ENCODE measurements at regions not wholly inside any gene's neighbourhood (a gene's known extent, or its start where the extent isn't known, plus 50 kb on each side); places are given as distances from the start of the nearest gene placed in this dataset.

DNA sequence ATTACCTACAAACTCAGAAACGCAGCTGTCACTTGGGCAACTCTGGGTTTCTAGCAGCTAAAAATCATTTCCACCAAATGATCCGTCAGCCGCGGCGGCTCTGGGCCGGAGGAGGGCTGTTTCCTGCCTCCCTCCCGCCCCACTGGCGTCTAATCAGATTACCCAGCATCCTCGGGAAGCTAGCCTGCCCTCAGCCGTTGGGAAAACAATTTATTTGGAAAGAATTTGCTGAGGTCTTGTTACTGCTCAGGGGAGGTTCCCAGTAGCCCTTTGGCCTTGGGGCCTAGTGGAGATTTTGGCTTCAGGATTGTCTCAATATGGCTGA lies 65.0 kb upstream of the ADGRA1 start:
- Histone ChIP-seq H3K27me3 (ENCODE audit: control insufficient read depth in 1 of 2, insufficient read depth in 2 of 2, low read length in 1 of 2) (no peaks in the 10 kb centered on the region), H3K36me3 (ENCODE audit: control insufficient read depth in 1 of 2, insufficient read depth in 2 of 2, low read length in 1 of 2) (no peaks in the 10 kb centered on the region), H3K4me1 (ENCODE audit: control insufficient read depth in 1 of 2, insufficient read depth in 2 of 2, low read length in 2 of 2) (no peaks in the 10 kb centered on the region), H3K9me3 (ENCODE audit: control insufficient read depth, low read length) (no peaks in the 10 kb centered on the region), H3K27ac (ENCODE audit: low read depth in 1 of 2, low read length in 2 of 2) (no peak overlapping the region), H3K4me3 (ENCODE audit: low read length in 2 of 2) (no peak overlapping the region)
- intact Hi-C loops (cut with DNase I), result no loop called here
- WGBS, 2 donors, result 1 to 9% methylated on average over 10 of the region's 10 CpGs
- no peak for ATAC-seq (ENCODE audit: low FRiP score)
- peak in 1 of 2 donors; percentile 50 for DNase-seq

- Histone ChIP-seq H3K27ac (ENCODE audit: low read depth in 1 of 2, low read length in 2 of 2) (no peak overlapping the region), H3K27me3 (ENCODE audit: control insufficient read depth in 1 of 2, insufficient read depth in 2 of 2, low read length in 1 of 2) (no peaks in the 10 kb centered on the region), H3K4me3 (ENCODE audit: low read length in 2 of 2) (no peak overlapping the region), H3K36me3 (ENCODE audit: control insufficient read depth in 1 of 2, insufficient read depth in 2 of 2, low read length in 1 of 2) (no peaks in the 10 kb centered on the region), H3K4me1 (ENCODE audit: control insufficient read depth in 1 of 2, insufficient read depth in 2 of 2, low read length in 2 of 2) (no peaks in the 10 kb centered on the region), H3K9me3 (ENCODE audit: control insufficient read depth, low read length) (no peaks in the 10 kb centered on the region)
- DNase-seq (no peak), ATAC-seq (ENCODE audit: low FRiP score) (no peak)
- intact Hi-C loops (cut with DNase I), result no loop called here
- WGBS, 2 donors, result 79 to 81% methylated on average over 43 to 50 of the region's 50 CpGs
Measured at GRCh38 chr10:133021963-133022775, 65.6 kb upstream of the ADGRA1 start.

DNA sequence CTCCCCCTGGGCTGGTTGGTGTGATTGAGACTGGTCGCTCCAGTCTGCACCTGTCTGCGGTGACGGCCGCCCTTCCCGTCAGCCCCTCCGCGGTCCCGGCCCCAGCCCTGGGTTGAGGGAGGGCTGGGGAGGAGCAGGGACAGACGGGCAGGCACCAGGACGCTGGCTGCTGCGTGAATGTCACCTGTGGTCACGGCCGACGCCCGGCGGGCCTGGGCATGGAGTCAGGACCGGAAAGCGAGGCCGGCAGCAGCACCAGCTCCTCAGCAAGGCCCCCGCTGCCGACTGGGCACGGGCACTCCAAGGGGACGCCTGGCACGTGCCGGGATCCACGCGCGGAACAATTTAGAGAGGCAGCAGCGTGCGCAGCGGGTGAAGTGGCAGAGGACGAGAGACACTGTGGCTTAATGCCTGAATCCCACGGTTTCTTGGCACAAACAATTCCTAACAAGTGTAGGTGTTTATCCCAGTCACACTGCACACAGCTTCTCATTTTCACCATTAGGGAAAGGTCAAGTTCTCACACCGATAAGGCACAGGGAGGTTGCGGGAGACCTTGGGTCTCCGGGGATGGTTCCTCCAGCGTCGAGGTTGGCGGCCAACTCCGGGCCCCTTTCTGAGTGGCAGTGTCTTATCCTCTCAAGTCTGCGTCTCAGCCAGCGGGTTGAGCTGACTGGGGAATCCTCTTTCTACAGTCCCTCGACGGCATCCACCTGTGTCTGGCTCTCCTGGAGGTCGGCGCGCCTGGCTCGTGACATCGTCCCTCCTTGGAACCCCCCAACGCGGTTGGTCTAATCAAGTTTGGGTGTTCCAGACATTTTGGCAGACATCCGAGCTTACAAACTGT lies 66.4 kb upstream of the ADGRA1 start:
- Histone ChIP-seq H3K4me1 (ENCODE audit: control insufficient read depth in 1 of 2, insufficient read depth in 2 of 2, low read length in 2 of 2) (no peaks in the 10 kb centered on the region), H3K27me3 (ENCODE audit: control insufficient read depth in 1 of 2, insufficient read depth in 2 of 2, low read length in 1 of 2) (no peaks in the 10 kb centered on the region), H3K9me3 (ENCODE audit: control insufficient read depth, low read length) (no peaks in the 10 kb centered on the region), H3K4me3 (ENCODE audit: low read length in 2 of 2) (no peak overlapping the region), H3K36me3 (ENCODE audit: control insufficient read depth in 1 of 2, insufficient read depth in 2 of 2, low read length in 1 of 2) (no peaks in the 10 kb centered on the region), H3K27ac (ENCODE audit: low read depth in 1 of 2, low read length in 2 of 2) (no peak overlapping the region)
- intact Hi-C loops (cut with DNase I), result no loop called here
- DNase-seq (no peak), ATAC-seq (ENCODE audit: low FRiP score) (no peak)
- WGBS, 2 donors, result 92 to 94% methylated on average over 52 of the region's 52 CpGs

- H3K4me1 ChIP-seq (ENCODE audit: control insufficient read depth in 1 of 2, insufficient read depth in 2 of 2, low read length in 2 of 2), result no peaks in the 10 kb centered on the region
- H3K27me3 ChIP-seq (ENCODE audit: control insufficient read depth in 1 of 2, insufficient read depth in 2 of 2, low read length in 1 of 2), result no peaks in the 10 kb centered on the region
- intact Hi-C loops (cut with DNase I), result no loop called here
- 88 to 91% methylated on average over 29 of the region's 29 CpGs for WGBS, 2 donors
- no peaks in the 10 kb centered on the region for H3K36me3 ChIP-seq (ENCODE audit: control insufficient read depth in 1 of 2, insufficient read depth in 2 of 2, low read length in 1 of 2)
- H3K27ac ChIP-seq (ENCODE audit: low read depth in 1 of 2, low read length in 2 of 2), result no peak overlapping the region
- H3K4me3 ChIP-seq (ENCODE audit: low read length in 2 of 2), result no peak overlapping the region
- DNase-seq, result no peak
- ATAC-seq (ENCODE audit: low FRiP score), result no peak
- no peaks in the 10 kb centered on the region for H3K9me3 ChIP-seq (ENCODE audit: control insufficient read depth, low read length)
Measured at GRCh38 chr10:133020193-133020817, 67.4 kb upstream of the ADGRA1 start.

DNA sequence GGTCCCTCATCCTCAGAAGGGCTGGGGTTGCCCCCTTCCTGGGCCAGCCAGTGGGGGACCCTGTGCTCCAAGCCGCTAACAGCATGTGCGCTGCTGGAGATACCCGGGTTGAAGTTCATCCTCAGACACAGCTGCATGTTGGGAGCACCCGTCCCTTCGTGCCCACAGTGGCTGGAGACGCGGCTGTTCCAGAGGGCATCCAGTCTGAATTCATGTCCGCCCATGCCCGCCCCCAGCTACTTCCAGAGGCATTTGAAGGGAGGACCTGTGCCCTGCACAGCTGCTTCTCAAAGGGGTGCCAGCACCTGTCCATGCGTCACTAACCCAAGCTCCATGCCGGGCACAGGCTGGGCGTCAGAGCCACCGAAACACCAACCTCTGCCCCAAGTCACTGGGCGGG lies 68.1 kb upstream of the ADGRA1 start:
- Histone ChIP-seq H3K4me1 (ENCODE audit: control insufficient read depth in 1 of 2, insufficient read depth in 2 of 2, low read length in 2 of 2) (no peaks in the 10 kb centered on the region), H3K4me3 (ENCODE audit: low read length in 2 of 2) (no peak overlapping the region), H3K27ac (ENCODE audit: low read depth in 1 of 2, low read length in 2 of 2) (no peak overlapping the region), H3K27me3 (ENCODE audit: control insufficient read depth in 1 of 2, insufficient read depth in 2 of 2, low read length in 1 of 2) (no peaks in the 10 kb centered on the region), H3K36me3 (ENCODE audit: control insufficient read depth in 1 of 2, insufficient read depth in 2 of 2, low read length in 1 of 2) (no peaks in the 10 kb centered on the region), H3K9me3 (ENCODE audit: control insufficient read depth, low read length) (no peaks in the 10 kb centered on the region)
- WGBS, 2 donors, result 94% methylated on average over 14 of the region's 14 CpGs
- no peak for ATAC-seq (ENCODE audit: low FRiP score)
- intact Hi-C loops (cut with DNase I), result no loop called here
- no peak for DNase-seq

GRCh38 chr10:133019191-133019590 lies 68.5 kb upstream of the ADGRA1 start:
- H3K36me3 ChIP-seq (ENCODE audit: control insufficient read depth in 1 of 2, insufficient read depth in 2 of 2, low read length in 1 of 2), result no peaks in the 10 kb centered on the region
- H3K27me3 ChIP-seq (ENCODE audit: control insufficient read depth in 1 of 2, insufficient read depth in 2 of 2, low read length in 1 of 2), result no peaks in the 10 kb centered on the region
- WGBS, 2 donors, result 87 to 88% methylated on average over 17 of the region's 17 CpGs
- no peak overlapping the region for H3K27ac ChIP-seq (ENCODE audit: low read depth in 1 of 2, low read length in 2 of 2)
- H3K4me1 ChIP-seq (ENCODE audit: control insufficient read depth in 1 of 2, insufficient read depth in 2 of 2, low read length in 2 of 2), result no peaks in the 10 kb centered on the region
- H3K4me3 ChIP-seq (ENCODE audit: low read length in 2 of 2), result no peak overlapping the region
- DNase-seq, result no peak
- no peaks in the 10 kb centered on the region for H3K9me3 ChIP-seq (ENCODE audit: control insufficient read depth, low read length)
- intact Hi-C loops (cut with DNase I), result no loop called here
- ATAC-seq (ENCODE audit: low FRiP score), result no peak

GRCh38 chr10:133018491-133018890 lies 69.2 kb upstream of the ADGRA1 start:
- Histone ChIP-seq H3K27me3 (ENCODE audit: control insufficient read depth in 1 of 2, insufficient read depth in 2 of 2, low read length in 1 of 2) (no peaks in the 10 kb centered on the region), H3K36me3 (ENCODE audit: control insufficient read depth in 1 of 2, insufficient read depth in 2 of 2, low read length in 1 of 2) (no peaks in the 10 kb centered on the region), H3K4me1 (ENCODE audit: control insufficient read depth in 1 of 2, insufficient read depth in 2 of 2, low read length in 2 of 2) (no peaks in the 10 kb centered on the region), H3K27ac (ENCODE audit: low read depth in 1 of 2, low read length in 2 of 2) (no peak overlapping the region), H3K4me3 (ENCODE audit: low read length in 2 of 2) (no peak overlapping the region), H3K9me3 (ENCODE audit: control insufficient read depth, low read length) (no peaks in the 10 kb centered on the region)
- WGBS, 2 donors, result 82 to 87% methylated on average over 24 of the region's 24 CpGs
- intact Hi-C loops (cut with DNase I), result no loop called here
- DNase-seq (no peak), ATAC-seq (ENCODE audit: low FRiP score) (no peak)

DNA sequence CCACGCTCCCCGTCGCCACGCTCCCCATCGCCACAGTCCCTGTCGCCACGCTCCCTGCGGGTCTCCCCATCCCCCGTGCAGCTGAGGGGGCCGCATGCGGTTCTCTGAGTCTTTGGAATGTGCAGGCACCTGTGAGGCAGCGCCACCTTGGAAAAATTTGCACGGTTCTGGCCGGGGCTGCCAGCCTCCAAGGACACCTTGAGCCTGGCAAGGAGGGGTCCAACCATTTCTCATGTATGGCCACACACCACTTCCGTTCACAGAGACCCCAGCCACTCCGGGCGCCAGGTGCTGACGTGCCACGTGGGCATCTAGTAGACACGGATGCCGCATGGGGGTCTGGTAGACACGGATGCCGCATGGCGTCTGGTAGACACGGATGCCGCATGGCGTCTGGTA lies 70.5 kb upstream of the ADGRA1 start:
- WGBS, 2 donors, result 94 to 97% methylated on average over 27 of the region's 27 CpGs
- H3K4me3 ChIP-seq (ENCODE audit: low read length in 2 of 2), result no peak overlapping the region
- ATAC-seq (ENCODE audit: low FRiP score), result no peak
- H3K36me3 ChIP-seq (ENCODE audit: control insufficient read depth in 1 of 2, insufficient read depth in 2 of 2, low read length in 1 of 2), result no peaks in the 10 kb centered on the region
- no peaks in the 10 kb centered on the region for H3K4me1 ChIP-seq (ENCODE audit: control insufficient read depth in 1 of 2, insufficient read depth in 2 of 2, low read length in 2 of 2)
- H3K27ac ChIP-seq (ENCODE audit: low read depth in 1 of 2, low read length in 2 of 2), result no peak overlapping the region
- no peak for DNase-seq
- no peaks in the 10 kb centered on the region for H3K9me3 ChIP-seq (ENCODE audit: control insufficient read depth, low read length)
- H3K27me3 ChIP-seq (ENCODE audit: control insufficient read depth in 1 of 2, insufficient read depth in 2 of 2, low read length in 1 of 2), result no peaks in the 10 kb centered on the region
- intact Hi-C loops (cut with DNase I), result no loop called here

Measured in aorta (tissue), 5 donors.